CD4-positive, alpha-beta T cell (primary cell): ENCODE measurements at regions not wholly inside any gene's neighbourhood (a gene's known extent, or its start where the extent isn't known, plus 50 kb on each side); places are given as distances from the start of the nearest gene placed in this dataset.
A peak's percentile ranks its signal among the peaks of the same experiment; 100 is the strongest.
"Not testable (repeated sequence)": the region's sequence is repeated elsewhere in the genome, so short reads cannot be mapped to it uniquely, and the experiment has no call there.

ENCODE experiments used
- ATAC-seq: fragments of 200-7000 bp; cut with Tn5 transposase; one replicate; pipeline ENCODE4 v1.10.0; 2022; ENCODE audit warnings: mild to moderate bottlenecking; ENCODE audit not compliant: poor library complexity
- CTCF ChIA-PET: fragments of 350-600 bp; sonication (Branson Sonifier 250); formaldehyde crosslinking; loops from one replicate; lab custom pipeline; 2021; ENCODE audit warnings: antibody characterized with exemption, inconsistent platforms; lab: Charles Lee
- POLR2A ChIA-PET: fragments of 350-600 bp; sonication (Branson Sonifier 250); formaldehyde crosslinking; loops from one replicate; lab custom pipeline; 2021; ENCODE audit warnings: antibody characterized with exemption, inconsistent platforms; lab: Charles Lee
- DNase-seq, 14 experiments: peaks; one replicate each; pipeline ENCODE4 v3.0.0-alpha.2; 2013 to 2020; ENCODE audit warnings: mixed read lengths in 2 of 14
- H3K27ac ChIP-seq, 2 donors: one replicate each; pipeline versions ENCODE4 v1.5.1 to v1.7.0; 2013; ENCODE audit warnings: low read length in 2 of 2, low read depth in 1 of 2, mild to moderate bottlenecking in 1 of 2
- H3K27me3 ChIP-seq, 2 experiments: 1 replicate in 1 of 2; 2 replicates in 1 of 2; pipeline versions ENCODE4 v1.6.1 to v1.7.0; 2013; ENCODE audit warnings: low read length in 2 of 2, control low read depth in 1 of 2, mild to moderate bottlenecking in 1 of 2, moderate library complexity in 1 of 2; ENCODE audit not compliant: insufficient read depth in 2 of 2, control insufficient read depth in 1 of 2
- H3K36me3 ChIP-seq: one replicate; pipeline ENCODE4 v1.6.1; 2013; ENCODE audit warnings: low read length, control low read depth; ENCODE audit not compliant: insufficient read depth
- H3K4me1 ChIP-seq: one replicate; pipeline ENCODE4 v1.6.1; 2013; ENCODE audit warnings: low read length, control low read depth; ENCODE audit not compliant: insufficient read depth
- H3K4me3 ChIP-seq: one replicate; pipeline ENCODE4 v1.5.1; 2013; ENCODE audit warnings: mild to moderate bottlenecking, low read length, moderate library complexity
- H3K9me3 ChIP-seq, 2 experiments: 1 replicate in 1 of 2; 2 replicates in 1 of 2; pipeline versions ENCODE4 v1.6.1 to v1.7.0; 2013; ENCODE audit warnings: low read length in 2 of 2, mild to moderate bottlenecking in 2 of 2, control low read depth in 1 of 2, moderate library complexity in 1 of 2; ENCODE audit not compliant: control insufficient read depth in 1 of 2, insufficient read depth in 1 of 2
- H3K27ac Mint-ChIP-seq: one replicate; pipeline ENCODE4 v1.8.0; 2020; ENCODE audit warnings: mixed read lengths
- H3K27me3 Mint-ChIP-seq: one replicate; pipeline ENCODE4 v1.8.0; 2021; ENCODE audit warnings: mixed read lengths
- H3K36me3 Mint-ChIP-seq: one replicate; pipeline ENCODE4 v1.8.0; 2021; ENCODE audit warnings: low read depth, mixed read lengths
- H3K4me1 Mint-ChIP-seq: one replicate; pipeline ENCODE4 v1.8.0; 2021; ENCODE audit warnings: low read depth, mixed read lengths
- H3K4me3 Mint-ChIP-seq: one replicate; pipeline ENCODE4 v1.8.0; 2020; ENCODE audit warnings: mild to moderate bottlenecking, mixed read lengths
- H3K9me3 Mint-ChIP-seq: one replicate; pipeline ENCODE4 v1.8.0; 2020; ENCODE audit warnings: mixed read lengths
- intact Hi-C, 2 experiments: fragments of 100-400 bp; cut with DNase I in 1 of 2; cut with micrococcal nuclease in 1 of 2; formaldehyde crosslinking; loops; one replicate each; pipeline versions ENCODE4 v1.15.1 to v1.9.0; 2023 to 2025; cut with DNase I, micrococcal nuclease
- TF ChIP-seq, protein P1 (sequence below): fragments of 200-600 bp; IDR thresholded peaks from one replicate; pipeline ENCODE4 v1.8.0; 2022; ENCODE audit warnings: antibody characterized with exemption, mild to moderate bottlenecking

DNA sequence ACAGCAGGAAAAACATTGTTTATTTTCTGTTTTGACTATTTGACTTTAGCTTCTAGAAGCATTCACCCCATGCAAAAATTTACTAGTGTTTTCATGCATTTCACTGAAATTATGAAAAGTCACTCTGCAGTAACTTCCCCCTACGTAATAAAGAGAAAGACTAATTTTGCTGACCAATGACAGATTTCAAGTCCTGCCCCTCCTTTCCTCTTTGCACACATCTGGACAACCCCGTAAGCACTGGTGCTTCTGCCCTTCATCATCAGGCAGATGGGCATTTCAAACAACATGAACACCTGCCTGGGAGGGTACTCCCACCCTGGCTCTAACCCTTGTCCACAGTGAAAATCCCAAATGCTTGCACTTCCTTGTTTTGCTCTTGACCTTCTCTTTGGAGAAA lies 815.0 kb upstream of the ID2 start:
- no peaks in the 10 kb centered on the region for H3K4me1 Mint-ChIP-seq
- H3K9me3 ChIP-seq, result peaks cover 0 to 4% of the 10 kb centered on the region in 2 experiments
- TF ChIP-seq, protein P1, sequence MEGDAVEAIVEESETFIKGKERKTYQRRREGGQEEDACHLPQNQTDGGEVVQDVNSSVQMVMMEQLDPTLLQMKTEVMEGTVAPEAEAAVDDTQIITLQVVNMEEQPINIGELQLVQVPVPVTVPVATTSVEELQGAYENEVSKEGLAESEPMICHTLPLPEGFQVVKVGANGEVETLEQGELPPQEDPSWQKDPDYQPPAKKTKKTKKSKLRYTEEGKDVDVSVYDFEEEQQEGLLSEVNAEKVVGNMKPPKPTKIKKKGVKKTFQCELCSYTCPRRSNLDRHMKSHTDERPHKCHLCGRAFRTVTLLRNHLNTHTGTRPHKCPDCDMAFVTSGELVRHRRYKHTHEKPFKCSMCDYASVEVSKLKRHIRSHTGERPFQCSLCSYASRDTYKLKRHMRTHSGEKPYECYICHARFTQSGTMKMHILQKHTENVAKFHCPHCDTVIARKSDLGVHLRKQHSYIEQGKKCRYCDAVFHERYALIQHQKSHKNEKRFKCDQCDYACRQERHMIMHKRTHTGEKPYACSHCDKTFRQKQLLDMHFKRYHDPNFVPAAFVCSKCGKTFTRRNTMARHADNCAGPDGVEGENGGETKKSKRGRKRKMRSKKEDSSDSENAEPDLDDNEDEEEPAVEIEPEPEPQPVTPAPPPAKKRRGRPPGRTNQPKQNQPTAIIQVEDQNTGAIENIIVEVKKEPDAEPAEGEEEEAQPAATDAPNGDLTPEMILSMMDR, result no peak
- ChIA-PET CTCF (no interaction called here), POLR2A (no interaction called here)
- no peaks in the 10 kb centered on the region for H3K36me3 Mint-ChIP-seq
- H3K27ac Mint-ChIP-seq, result no peak overlapping the region
- H3K4me3 ChIP-seq, result no peak overlapping the region
- no peaks in the 10 kb centered on the region for H3K9me3 Mint-ChIP-seq
- H3K4me1 ChIP-seq, result peaks cover 8% of the 10 kb centered on the region
- H3K27ac ChIP-seq, result no peak overlapping the region
- no peak overlapping the region for H3K4me3 Mint-ChIP-seq
- no peaks in the 10 kb centered on the region for H3K36me3 ChIP-seq
- ATAC-seq (no peak), DNase-seq (no peak)
- intact Hi-C loops, result no loop called here
- no peaks in the 10 kb centered on the region for H3K27me3 ChIP-seq
- no peaks in the 10 kb centered on the region for H3K27me3 Mint-ChIP-seq

DNA sequence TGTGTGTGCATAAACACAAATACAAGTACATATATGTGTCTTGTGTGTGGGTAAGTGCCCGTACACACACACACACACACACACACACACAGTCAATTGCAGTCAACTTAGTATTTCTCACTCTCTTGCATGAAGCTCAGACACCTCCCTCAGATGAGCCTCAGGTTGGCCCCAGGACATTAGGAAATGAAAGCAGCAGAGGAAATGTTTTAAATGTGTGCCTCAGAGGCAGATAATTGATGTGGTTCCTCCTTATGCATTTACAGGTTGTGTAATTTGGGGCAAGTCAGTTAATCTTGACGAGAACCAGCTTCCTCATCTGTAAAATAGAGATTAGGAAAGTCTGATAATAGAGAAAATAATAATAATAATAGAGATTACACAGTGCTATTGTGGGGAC lies 814.0 kb upstream of the ID2 start:
- Histone ChIP-seq H3K27ac (no peak overlapping the region), H3K4me3 (no peak overlapping the region), H3K9me3 (peaks cover 0 to 4% of the 10 kb centered on the region in 2 experiments), H3K36me3 (no peaks in the 10 kb centered on the region), H3K27me3 (no peaks in the 10 kb centered on the region), H3K4me1 (peaks cover 8% of the 10 kb centered on the region)
- no peaks in the 10 kb centered on the region for H3K36me3 Mint-ChIP-seq
- DNase-seq (peak in 3 of 14 experiments; percentile 26 to 39 (median 35)), ATAC-seq (no peak)
- ChIA-PET CTCF (no interaction called here), POLR2A (no interaction called here)
- no peak overlapping the region for H3K27ac Mint-ChIP-seq
- H3K4me1 Mint-ChIP-seq, result no peaks in the 10 kb centered on the region
- no peaks in the 10 kb centered on the region for H3K27me3 Mint-ChIP-seq
- H3K4me3 Mint-ChIP-seq, result no peak overlapping the region
- TF ChIP-seq, protein P1, result no peak
- intact Hi-C loops, result no loop called here
- no peaks in the 10 kb centered on the region for H3K9me3 Mint-ChIP-seq

DNA sequence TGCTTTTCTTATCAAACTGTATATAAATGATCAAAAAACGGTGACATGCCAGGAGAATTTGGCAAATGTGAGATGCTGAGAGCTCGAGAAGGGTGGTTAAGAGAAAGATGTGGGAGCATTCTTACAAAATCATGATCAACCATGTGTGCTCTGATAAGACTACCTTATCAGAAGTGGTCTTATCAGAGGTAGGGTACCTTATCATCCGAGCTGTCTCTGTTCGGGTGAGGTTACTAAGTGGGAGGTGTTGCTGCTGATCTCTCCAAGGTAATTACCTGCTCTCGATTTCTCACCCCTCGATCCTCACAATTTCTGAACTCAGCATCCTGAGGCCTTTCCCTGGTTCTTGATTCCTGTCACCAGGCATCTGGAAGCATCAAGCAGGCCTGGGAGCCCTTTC lies 813.0 kb upstream of the ID2 start:
- Histone ChIP-seq H3K4me3 (no peak overlapping the region), H3K36me3 (no peaks in the 10 kb centered on the region), H3K4me1 (peaks cover 8% of the 10 kb centered on the region), H3K27me3 (no peaks in the 10 kb centered on the region), H3K27ac (no peak overlapping the region), H3K9me3 (peaks cover 0 to 4% of the 10 kb centered on the region in 2 experiments)
- Mint-ChIP-seq H3K36me3 (no peaks in the 10 kb centered on the region), H3K27me3 (no peaks in the 10 kb centered on the region), H3K4me1 (no peaks in the 10 kb centered on the region), H3K4me3 (no peak overlapping the region), H3K27ac (no peak overlapping the region), H3K9me3 (no peaks in the 10 kb centered on the region)
- ChIA-PET CTCF (no interaction called here), POLR2A (interaction anchor here (1.1 to 2.0 kb wide), 2 partner anchors 11 kb away, joined by 4 to 5 read pairs; no protein-coding TSS in a partner anchor)
- intact Hi-C loops, result no loop called here
- no peak for ATAC-seq
- DNase-seq, result no peak
- TF ChIP-seq, protein P1, result no peak

DNA sequence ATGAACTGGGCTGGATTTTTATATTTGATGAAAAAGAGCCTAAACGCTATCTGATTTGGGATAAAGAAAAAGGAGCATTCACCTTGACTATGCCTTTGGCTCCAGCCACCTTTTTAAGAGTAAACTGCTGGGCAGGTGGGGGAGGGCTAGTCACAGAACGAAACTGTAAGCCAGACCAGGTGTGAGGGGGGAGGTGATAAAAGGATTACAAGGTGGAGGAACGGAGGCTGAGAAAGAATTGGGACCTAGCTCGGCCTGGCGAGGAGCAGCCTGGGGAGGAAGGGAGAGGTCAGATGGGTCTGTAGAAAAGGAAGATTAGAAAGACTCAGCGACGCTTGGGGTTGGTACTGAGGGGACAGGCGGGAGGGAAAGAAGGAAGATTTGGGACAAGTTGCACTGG lies 805.4 kb upstream of the ID2 start:
- DNase-seq, H3K36me3 Mint-ChIP-seq, H3K27me3 Mint-ChIP-seq, H3K4me3 ChIP-seq, H3K27me3 ChIP-seq, POLR2A ChIA-PET, H3K36me3 ChIP-seq, H3K4me3 Mint-ChIP-seq, H3K27ac Mint-ChIP-seq, intact Hi-C loops, H3K9me3 Mint-ChIP-seq, CTCF ChIA-PET, H3K4me1 Mint-ChIP-seq, H3K27ac ChIP-seq, ATAC-seq, H3K9me3 ChIP-seq, H3K4me1 ChIP-seq: not testable (repeated sequence)

DNA sequence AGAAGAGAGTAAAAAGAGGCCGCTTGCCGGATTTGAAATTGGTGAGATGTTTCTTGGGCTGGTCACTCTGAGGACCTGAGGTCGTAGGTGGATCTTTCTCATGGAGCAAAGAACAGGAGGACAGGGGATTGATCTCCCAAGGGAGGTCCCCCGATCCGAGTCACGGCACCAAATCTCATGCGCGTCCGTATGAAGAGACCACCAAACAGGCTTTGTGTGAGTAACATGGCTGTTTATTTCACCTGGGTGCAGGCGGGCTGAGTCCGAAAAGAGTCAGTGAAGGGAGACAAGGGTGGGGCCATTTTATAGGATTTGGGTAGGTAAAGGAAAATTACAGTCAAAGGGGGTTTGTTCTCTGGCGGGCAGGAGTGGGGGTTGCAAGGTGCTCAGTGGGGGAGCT lies 803.6 kb upstream of the ID2 start:
- H3K4me1 ChIP-seq, DNase-seq, CTCF ChIA-PET, H3K4me3 ChIP-seq, POLR2A ChIA-PET, H3K27me3 Mint-ChIP-seq, H3K36me3 Mint-ChIP-seq, intact Hi-C loops, H3K4me1 Mint-ChIP-seq, ATAC-seq, H3K27ac Mint-ChIP-seq, H3K36me3 ChIP-seq, H3K27me3 ChIP-seq, H3K9me3 Mint-ChIP-seq, H3K9me3 ChIP-seq, H3K27ac ChIP-seq, H3K4me3 Mint-ChIP-seq: not testable (repeated sequence)
